OCI-LY7 (cell line): ENCODE measurements at regions not wholly inside any gene's neighbourhood (a gene's known extent, or its start where the extent isn't known, plus 50 kb on each side); places are given as distances from the start of the nearest gene placed in this dataset.

ENCODE experiments used
- EZH2phosphoT487 ChIP-seq: fragments of 200-600 bp; sonication (generic); IDR thresholded peaks from 2 replicates; pipeline ENCODE4 v1.6.1; 2018; ENCODE audit warnings: low read depth, borderline replicate concordance, mild to moderate bottlenecking, mixed run types, antibody characterized with exemption, low read length, moderate library complexity, mixed read lengths
- TF ChIP-seq, protein P1 (sequence below): fragments of 200-600 bp; sonication (generic); conservative IDR thresholded peaks from 2 replicates; pipeline ENCODE4 v1.5.1; 2014; ENCODE audit warnings: mild to moderate bottlenecking, antibody characterized with exemption, low read length, moderate library complexity, mixed read lengths

DNA sequence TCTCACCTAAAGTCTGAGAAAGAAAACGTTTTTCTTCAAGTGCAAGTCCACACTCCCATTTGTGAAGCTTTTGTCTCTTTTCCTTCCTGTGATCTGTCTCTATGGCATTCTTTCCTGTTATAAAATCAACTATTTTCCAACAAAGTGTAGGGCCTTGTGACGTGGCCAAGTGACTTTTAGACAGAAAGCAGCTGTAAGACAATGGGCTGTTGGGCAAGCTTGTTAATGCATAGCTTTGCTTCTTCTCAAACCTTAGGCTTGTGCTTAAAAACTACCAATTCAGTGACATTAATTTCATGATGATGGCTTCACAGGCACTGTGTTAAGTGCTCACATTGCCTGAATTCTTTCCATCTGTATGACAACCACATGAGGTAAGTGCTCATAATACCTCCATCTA is 83.5 kb downstream of the VCY1B start:
- TF ChIP-seq, protein P1, sequence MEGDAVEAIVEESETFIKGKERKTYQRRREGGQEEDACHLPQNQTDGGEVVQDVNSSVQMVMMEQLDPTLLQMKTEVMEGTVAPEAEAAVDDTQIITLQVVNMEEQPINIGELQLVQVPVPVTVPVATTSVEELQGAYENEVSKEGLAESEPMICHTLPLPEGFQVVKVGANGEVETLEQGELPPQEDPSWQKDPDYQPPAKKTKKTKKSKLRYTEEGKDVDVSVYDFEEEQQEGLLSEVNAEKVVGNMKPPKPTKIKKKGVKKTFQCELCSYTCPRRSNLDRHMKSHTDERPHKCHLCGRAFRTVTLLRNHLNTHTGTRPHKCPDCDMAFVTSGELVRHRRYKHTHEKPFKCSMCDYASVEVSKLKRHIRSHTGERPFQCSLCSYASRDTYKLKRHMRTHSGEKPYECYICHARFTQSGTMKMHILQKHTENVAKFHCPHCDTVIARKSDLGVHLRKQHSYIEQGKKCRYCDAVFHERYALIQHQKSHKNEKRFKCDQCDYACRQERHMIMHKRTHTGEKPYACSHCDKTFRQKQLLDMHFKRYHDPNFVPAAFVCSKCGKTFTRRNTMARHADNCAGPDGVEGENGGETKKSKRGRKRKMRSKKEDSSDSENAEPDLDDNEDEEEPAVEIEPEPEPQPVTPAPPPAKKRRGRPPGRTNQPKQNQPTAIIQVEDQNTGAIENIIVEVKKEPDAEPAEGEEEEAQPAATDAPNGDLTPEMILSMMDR: no peak
- TF ChIP-seq EZH2phosphoT487: no peak
